Neural cell (in vitro differentiated cells): ENCODE measurements at regions not wholly inside any gene's neighbourhood (a gene's known extent, or its start where the extent isn't known, plus 50 kb on each side); places are given as distances from the start of the nearest gene placed in this dataset.

Source experiments
- H2AFZ ChIP-seq: fragments of 200-600, 300-800 bp; sonication (generic), shearing (Covaris generic); 2 replicates; pipeline ENCODE4 v1.6.0; 2014; ENCODE audit warnings: low read depth, mild to moderate bottlenecking, antibody characterized with exemption, low read length, moderate library complexity
- H3F3A ChIP-seq: fragments of 200-600 bp; shearing (Covaris generic); 2 replicates; pipeline ENCODE4 v1.6.1; 2016; ENCODE audit warnings: mild to moderate bottlenecking, moderate library complexity, mixed read lengths, antibody characterized with exemption, low read length; ENCODE audit not compliant: insufficient read depth, poor library complexity, severe bottlenecking
- H3K27ac ChIP-seq: fragments of 200-600, 300-800 bp; sonication (generic), shearing (Covaris generic); 2 replicates; pipeline ENCODE4 v1.5.1; 2014; ENCODE audit warnings: mild to moderate bottlenecking, low read length, moderate library complexity
- H3K27me3 ChIP-seq: fragments of 300-800, 200-600 bp; sonication (generic), shearing (Covaris generic); 2 replicates; pipeline ENCODE4 v1.6.0; 2014; ENCODE audit warnings: mild to moderate bottlenecking, low read depth, low read length, moderate library complexity; ENCODE audit not compliant: insufficient read depth
- H3K36me3 ChIP-seq: fragments of 300-800, 200-600 bp; sonication (generic), shearing (Covaris generic); 2 replicates; pipeline ENCODE4 v1.5.1; 2014; ENCODE audit warnings: mild to moderate bottlenecking, antibody characterized with exemption, low read length, moderate library complexity; ENCODE audit not compliant: insufficient read depth
- H3K4me2 ChIP-seq: fragments of 300-800, 200-600 bp; sonication (generic), shearing (Covaris generic); 2 replicates; pipeline ENCODE4 v1.6.0; 2014; ENCODE audit warnings: mild to moderate bottlenecking, low read length
- H3K4me3 ChIP-seq: fragments of 300-800, 200-600 bp; sonication (generic), shearing (Covaris generic); 2 replicates; pipeline ENCODE4 v1.5.1; 2014; ENCODE audit warnings: mild to moderate bottlenecking, low read length, moderate library complexity
- H3K79me2 ChIP-seq: fragments of 200-600 bp; shearing (Covaris generic); replicated peaks from 2 replicates; pipeline ENCODE4 v1.6.0; 2014; ENCODE audit warnings: mild to moderate bottlenecking, low read length, moderate library complexity; ENCODE audit not compliant: insufficient read depth
- H3K9ac ChIP-seq: fragments of 300-800, 200-600 bp; sonication (generic), shearing (Covaris generic); 2 replicates; pipeline ENCODE4 v1.6.1; 2016; ENCODE audit warnings: mild to moderate bottlenecking, low read length, mixed read lengths
- H3K9me2 ChIP-seq: fragments of 200-600 bp; shearing (Covaris generic); 2 replicates; pipeline ENCODE4 v1.6.1; 2016; ENCODE audit warnings: mild to moderate bottlenecking, low read length, mixed read lengths; ENCODE audit not compliant: insufficient read depth
- H3K9me3 ChIP-seq: fragments of 200-600, 300-800 bp; sonication (generic), shearing (Covaris generic); 2 replicates; pipeline ENCODE4 v1.6.1; 2016; ENCODE audit warnings: mild to moderate bottlenecking, mixed run types, low read length, moderate library complexity, mixed read lengths
- H4K20me1 ChIP-seq: fragments of 200-600 bp; shearing (Covaris generic); 2 replicates; pipeline ENCODE4 v1.6.1; 2016; ENCODE audit warnings: mild to moderate bottlenecking, mixed run types; ENCODE audit not compliant: insufficient read depth
- EP300 ChIP-seq: fragments of 450-650 bp; conservative IDR thresholded peaks from 2 replicates; pipeline ENCODE4 v1.6.1; 2014; ENCODE audit warnings: antibody characterized with exemption, mild to moderate bottlenecking, moderate library complexity; ENCODE audit not compliant: poor library complexity, severe bottlenecking
- EZH2 ChIP-seq: fragments of 200-600, 300-800 bp; shearing (Covaris generic), sonication (generic); IDR thresholded peaks from 2 replicates; pipeline ENCODE4 v1.6.1; 2014; ENCODE audit warnings: antibody characterized with exemption, low read length, borderline replicate concordance, mild to moderate bottlenecking; ENCODE audit not compliant: insufficient read depth, poor library complexity, severe bottlenecking
- MXI1 ChIP-seq: fragments of 450-650 bp; conservative IDR thresholded peaks from 2 replicates; pipeline ENCODE4 v1.6.1; 2014; ENCODE audit warnings: antibody characterized with exemption, mild to moderate bottlenecking; ENCODE audit not compliant: poor library complexity, severe bottlenecking
- POLR2AphosphoS5 ChIP-seq: IDR thresholded peaks from 2 replicates; pipeline ENCODE4 v1.6.1; 2012
- RAD21 ChIP-seq: fragments of 450-650 bp; conservative IDR thresholded peaks from 2 replicates; pipeline ENCODE4 v1.6.1; 2014; ENCODE audit warnings: antibody characterized with exemption, mild to moderate bottlenecking, moderate library complexity
- SMC3 ChIP-seq: fragments of 450-650 bp; conservative IDR thresholded peaks from 2 replicates; pipeline ENCODE4 v1.6.1; 2014; ENCODE audit warnings: antibody characterized with exemption, mild to moderate bottlenecking, moderate library complexity; ENCODE audit not compliant: poor library complexity
- TAF1 ChIP-seq: IDR thresholded peaks from 2 replicates; pipeline ENCODE4 v1.6.1; 2012; ENCODE audit warnings: low read depth
- TF ChIP-seq, protein P1 (sequence below): IDR thresholded peaks from 2 replicates; pipeline ENCODE4 v1.6.1; 2012; ENCODE audit warnings: borderline replicate concordance
- TF ChIP-seq, protein P2 (sequence below): fragments of 450-650 bp; IDR thresholded peaks from 2 replicates; pipeline ENCODE4 v1.5.1; 2014; ENCODE audit warnings: antibody characterized with exemption, mild to moderate bottlenecking, moderate library complexity; ENCODE audit not compliant: poor library complexity, severe bottlenecking

DNA sequence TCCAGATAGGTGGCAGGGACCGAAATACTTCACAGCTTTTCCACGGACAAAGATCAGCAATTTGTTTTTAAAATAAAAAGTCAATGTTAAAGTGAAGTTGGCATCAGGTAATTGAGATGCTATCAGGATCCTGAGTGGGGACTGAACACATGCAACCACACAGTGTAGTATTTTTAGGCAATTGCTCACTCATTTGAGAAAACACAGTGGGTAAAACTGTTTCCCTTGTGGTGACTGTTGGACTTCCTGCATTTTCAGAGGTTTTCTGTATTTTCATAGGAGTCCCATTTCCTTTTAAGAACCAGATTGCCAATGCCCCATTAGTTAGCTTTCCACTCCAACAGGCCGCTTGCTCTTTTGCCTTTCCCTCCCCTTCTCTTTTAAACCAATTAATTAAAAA is 159.5 kb upstream of the ZNF32 start:
- H3K9me3 ChIP-seq = no peaks in the 10 kb centered on the region
- H3K9me2 ChIP-seq = no peaks in the 10 kb centered on the region
- TF ChIP-seq, protein P1, sequence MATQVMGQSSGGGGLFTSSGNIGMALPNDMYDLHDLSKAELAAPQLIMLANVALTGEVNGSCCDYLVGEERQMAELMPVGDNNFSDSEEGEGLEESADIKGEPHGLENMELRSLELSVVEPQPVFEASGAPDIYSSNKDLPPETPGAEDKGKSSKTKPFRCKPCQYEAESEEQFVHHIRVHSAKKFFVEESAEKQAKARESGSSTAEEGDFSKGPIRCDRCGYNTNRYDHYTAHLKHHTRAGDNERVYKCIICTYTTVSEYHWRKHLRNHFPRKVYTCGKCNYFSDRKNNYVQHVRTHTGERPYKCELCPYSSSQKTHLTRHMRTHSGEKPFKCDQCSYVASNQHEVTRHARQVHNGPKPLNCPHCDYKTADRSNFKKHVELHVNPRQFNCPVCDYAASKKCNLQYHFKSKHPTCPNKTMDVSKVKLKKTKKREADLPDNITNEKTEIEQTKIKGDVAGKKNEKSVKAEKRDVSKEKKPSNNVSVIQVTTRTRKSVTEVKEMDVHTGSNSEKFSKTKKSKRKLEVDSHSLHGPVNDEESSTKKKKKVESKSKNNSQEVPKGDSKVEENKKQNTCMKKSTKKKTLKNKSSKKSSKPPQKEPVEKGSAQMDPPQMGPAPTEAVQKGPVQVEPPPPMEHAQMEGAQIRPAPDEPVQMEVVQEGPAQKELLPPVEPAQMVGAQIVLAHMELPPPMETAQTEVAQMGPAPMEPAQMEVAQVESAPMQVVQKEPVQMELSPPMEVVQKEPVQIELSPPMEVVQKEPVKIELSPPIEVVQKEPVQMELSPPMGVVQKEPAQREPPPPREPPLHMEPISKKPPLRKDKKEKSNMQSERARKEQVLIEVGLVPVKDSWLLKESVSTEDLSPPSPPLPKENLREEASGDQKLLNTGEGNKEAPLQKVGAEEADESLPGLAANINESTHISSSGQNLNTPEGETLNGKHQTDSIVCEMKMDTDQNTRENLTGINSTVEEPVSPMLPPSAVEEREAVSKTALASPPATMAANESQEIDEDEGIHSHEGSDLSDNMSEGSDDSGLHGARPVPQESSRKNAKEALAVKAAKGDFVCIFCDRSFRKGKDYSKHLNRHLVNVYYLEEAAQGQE = no peak
- TF ChIP-seq SMC3 (no peak), MXI1 (no peak), POLR2AphosphoS5 (no peak), EP300 (no peak), RAD21 (no peak), TAF1 (no peak), EZH2 (no peak)
- TF ChIP-seq, protein P2, sequence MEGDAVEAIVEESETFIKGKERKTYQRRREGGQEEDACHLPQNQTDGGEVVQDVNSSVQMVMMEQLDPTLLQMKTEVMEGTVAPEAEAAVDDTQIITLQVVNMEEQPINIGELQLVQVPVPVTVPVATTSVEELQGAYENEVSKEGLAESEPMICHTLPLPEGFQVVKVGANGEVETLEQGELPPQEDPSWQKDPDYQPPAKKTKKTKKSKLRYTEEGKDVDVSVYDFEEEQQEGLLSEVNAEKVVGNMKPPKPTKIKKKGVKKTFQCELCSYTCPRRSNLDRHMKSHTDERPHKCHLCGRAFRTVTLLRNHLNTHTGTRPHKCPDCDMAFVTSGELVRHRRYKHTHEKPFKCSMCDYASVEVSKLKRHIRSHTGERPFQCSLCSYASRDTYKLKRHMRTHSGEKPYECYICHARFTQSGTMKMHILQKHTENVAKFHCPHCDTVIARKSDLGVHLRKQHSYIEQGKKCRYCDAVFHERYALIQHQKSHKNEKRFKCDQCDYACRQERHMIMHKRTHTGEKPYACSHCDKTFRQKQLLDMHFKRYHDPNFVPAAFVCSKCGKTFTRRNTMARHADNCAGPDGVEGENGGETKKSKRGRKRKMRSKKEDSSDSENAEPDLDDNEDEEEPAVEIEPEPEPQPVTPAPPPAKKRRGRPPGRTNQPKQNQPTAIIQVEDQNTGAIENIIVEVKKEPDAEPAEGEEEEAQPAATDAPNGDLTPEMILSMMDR = no peak
- no peak overlapping the region for H3K9ac ChIP-seq
- H3K36me3 ChIP-seq = no peaks in the 10 kb centered on the region
- H3K79me2 ChIP-seq = no peaks in the 10 kb centered on the region
- H3K4me3 ChIP-seq = no peak overlapping the region
- no peak overlapping the region for H3K27ac ChIP-seq
- no peak overlapping the region for H2AFZ ChIP-seq
- H3F3A ChIP-seq = no peaks in the 10 kb centered on the region
- H3K4me2 ChIP-seq = no peak overlapping the region
- no peaks in the 10 kb centered on the region for H3K27me3 ChIP-seq
- no peaks in the 10 kb centered on the region for H4K20me1 ChIP-seq

DNA sequence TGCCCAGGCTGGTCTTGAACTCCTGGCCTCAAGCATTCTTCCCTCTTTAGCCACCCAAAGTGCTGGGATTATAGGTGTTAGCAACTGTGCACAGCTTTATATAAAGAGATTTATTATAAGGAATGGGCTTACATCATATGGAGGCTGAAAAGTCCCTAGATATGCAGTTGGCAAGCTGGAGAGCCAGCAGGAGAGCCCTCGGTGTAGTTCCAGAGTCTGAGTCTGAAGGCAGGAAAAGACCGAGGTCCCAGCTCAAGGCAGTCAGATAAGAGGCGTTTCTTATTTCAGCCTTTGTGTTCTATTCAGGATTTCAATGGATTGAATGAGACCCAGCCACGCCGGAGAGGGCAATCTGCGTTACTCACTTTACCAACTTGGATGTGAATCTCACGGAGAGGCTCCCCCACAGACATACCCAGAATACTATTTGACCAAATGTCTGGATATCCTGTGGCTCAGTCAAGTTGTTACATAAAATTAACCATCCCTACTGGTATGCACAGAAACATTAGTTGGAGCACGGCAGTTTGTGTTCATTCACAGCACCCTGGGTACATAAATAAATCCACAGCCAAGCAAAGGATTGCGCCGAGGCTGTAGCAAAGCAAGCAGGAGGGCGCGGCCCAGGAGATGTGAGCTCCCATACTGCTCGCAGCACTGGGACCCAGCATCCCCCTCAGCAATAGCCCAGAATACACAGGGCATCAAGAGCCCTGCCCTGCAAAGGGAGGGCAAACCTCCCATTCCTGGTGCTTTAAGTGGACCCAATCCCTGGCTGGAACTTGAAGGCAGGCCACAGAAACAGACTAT is 158.4 kb upstream of the ZNF32 start:
- H3K36me3 ChIP-seq = no peaks in the 10 kb centered on the region
- H3K27me3 ChIP-seq = no peaks in the 10 kb centered on the region
- no peak overlapping the region for H3K9ac ChIP-seq
- no peak overlapping the region for H3K4me2 ChIP-seq
- no peaks in the 10 kb centered on the region for H3K9me2 ChIP-seq
- no peak overlapping the region for H3K27ac ChIP-seq
- no peaks in the 10 kb centered on the region for H4K20me1 ChIP-seq
- H3K79me2 ChIP-seq = no peaks in the 10 kb centered on the region
- no peaks in the 10 kb centered on the region for H3F3A ChIP-seq
- no peak overlapping the region for H2AFZ ChIP-seq
- no peak for TF ChIP-seq EP300
- TF ChIP-seq, protein P1 = no peak
- no peak for TF ChIP-seq MXI1
- TF ChIP-seq POLR2AphosphoS5 = no peak
- TF ChIP-seq, protein P2 = no peak
- no peak for TF ChIP-seq SMC3
- no peak for TF ChIP-seq RAD21
- TF ChIP-seq TAF1 = no peak
- TF ChIP-seq EZH2 = no peak
- H3K9me3 ChIP-seq = no peaks in the 10 kb centered on the region
- H3K4me3 ChIP-seq = no peak overlapping the region
